DOHH2 (cell line): ENCODE measurements at regions not wholly inside any gene's neighbourhood (a gene's known extent, or its start where the extent isn't known, plus 50 kb on each side); places are given as distances from the start of the nearest gene placed in this dataset.

ENCODE experiments used
- CTCF ChIP-seq: fragments of 200-600 bp; sonication (generic); IDR thresholded peaks from one replicate; pipeline ENCODE4 v1.5.1; 2014; ENCODE audit warnings: antibody characterized with exemption, mild to moderate bottlenecking, low read depth, low read length; ENCODE audit not compliant: poor library complexity, severe bottlenecking
- EZH2phosphoT487 ChIP-seq: fragments of 200-600 bp; sonication (generic); IDR thresholded peaks from 2 replicates; pipeline ENCODE4 v1.6.1; 2017; ENCODE audit warnings: borderline replicate concordance, mild to moderate bottlenecking, antibody characterized with exemption, low read length, moderate library complexity, mixed read lengths

GRCh38 chr7:121447243-121447910 lies 51.3 kb upstream of the FAM3C start:
- no peak for TF ChIP-seq CTCF
- no peak for TF ChIP-seq EZH2phosphoT487
